Upper lobe of left lung (tissue), 4 donors: ENCODE measurements at regions not wholly inside any gene's neighbourhood (a gene's known extent, or its start where the extent isn't known, plus 50 kb on each side); places are given as distances from the start of the nearest gene placed in this dataset.

Experiments used
- CTCF ChIP-seq, 6 experiments: fragments of 450-650 bp in 4 of 6; fragments of 200-600 bp in 2 of 6; sonication (generic) in 2 of 6; IDR thresholded peaks; one replicate each; pipeline ENCODE4 v1.5.1; 2016 to 2019; ENCODE audit warnings: antibody characterized with exemption in 6 of 6
- EP300 ChIP-seq, 4 donors: sonication (generic); formaldehyde crosslinking; IDR thresholded peaks; one replicate each; pipeline ENCODE4 v1.5.1; 2017; ENCODE audit warnings: antibody characterized with exemption in 4 of 4, control low read depth in 2 of 4
- POLR2A ChIP-seq, 4 donors: fragments of 450-650 bp; IDR thresholded peaks; one replicate each; pipeline ENCODE4 v1.5.1; 2016 to 2017; ENCODE audit warnings: antibody characterized with exemption in 4 of 4, mild to moderate bottlenecking in 2 of 4

GRCh38 chr4:178470996-178471784 is 1029.0 kb upstream of the AGA start:
- TF ChIP-seq POLR2A (IDR thresholded peaks at IDR 0.05) (no peak), CTCF (IDR thresholded peaks at IDR 0.05) (no peak), EP300 (IDR thresholded peaks at IDR 0.05) (no peak)
